ENCODE measurements at regions not wholly inside any gene's neighbourhood (a gene's known extent, or its start where the extent isn't known, plus 50 kb on each side); places are given as distances from the start of the nearest gene placed in this dataset.
"Not testable (repeated sequence)": the region's sequence is repeated elsewhere in the genome, so short reads cannot be mapped to it uniquely, and the experiment has no call there.

DNA sequence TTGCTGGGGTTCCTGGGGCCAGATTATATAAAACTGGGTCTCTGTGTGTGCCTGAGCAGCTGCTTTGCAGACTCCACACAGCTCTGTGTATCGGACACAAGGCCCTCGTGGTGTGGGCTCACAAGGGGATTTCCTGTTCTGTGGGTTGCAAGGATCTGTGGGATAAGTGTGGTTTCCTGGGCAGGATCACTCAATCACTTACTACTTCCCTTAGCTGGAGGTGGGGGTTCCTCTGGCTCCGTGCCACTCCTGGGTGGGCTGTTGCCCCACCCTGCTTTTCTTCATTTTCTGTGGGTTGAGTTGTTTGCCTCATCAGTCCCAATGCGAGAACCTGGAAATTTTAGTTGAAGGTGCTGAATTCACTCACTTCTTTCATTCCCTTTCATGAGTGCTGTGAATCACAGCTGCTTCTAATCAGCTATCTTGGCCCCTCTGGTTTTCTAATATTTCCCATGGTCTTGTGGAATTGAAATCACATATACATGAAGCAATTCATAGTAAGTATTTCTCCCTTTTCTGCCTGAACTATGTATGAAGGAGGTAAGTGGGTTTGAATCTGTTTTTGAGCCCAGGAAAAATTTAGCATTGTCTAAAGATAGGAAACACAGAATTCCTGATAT lies 196.3 kb downstream of the DCDC2C start:
- Histone ChIP-seq H3K27ac (ENCODE audit: low read length) (no peak overlapping the region), H3K9me3 (ENCODE audit: insufficient read depth, low read length) (no peaks in the 10 kb centered on the region), H3K27me3 (ENCODE audit: low read depth, low read length) (no peaks in the 10 kb centered on the region), H2AFZ (ENCODE audit: low read depth, low read length) (no peak overlapping the region), H4K20me1 (ENCODE audit: insufficient read depth, low read length) (no peaks in the 10 kb centered on the region), H3K9ac (ENCODE audit: low read length) (no peak overlapping the region), H3K4me2 (ENCODE audit: low read length) (no peak overlapping the region), H3K4me3 (ENCODE audit: low read length) (no peak overlapping the region), H3K4me1 (ENCODE audit: low read length) (no peaks in the 10 kb centered on the region), H3K79me2 (ENCODE audit: low read length) (no peaks in the 10 kb centered on the region), H3K36me3 (replicated peaks; ENCODE audit: low read depth, low read length) (no peaks in the 10 kb centered on the region)
- no peak for TF ChIP-seq EZH2phosphoT487 (IDR thresholded peaks at IDR 0.05; ENCODE audit: low read depth)

GRCh38 chr2:3902131-3902530 lies 198.8 kb downstream of the DCDC2C start:
- Histone ChIP-seq H3K36me3 (replicated peaks; ENCODE audit: low read depth, low read length) (no peaks in the 10 kb centered on the region), H3K9ac (ENCODE audit: low read length) (no peak overlapping the region), H3K4me2 (ENCODE audit: low read length) (no peak overlapping the region), H3K79me2 (ENCODE audit: low read length) (no peaks in the 10 kb centered on the region), H3K27ac (ENCODE audit: low read length) (no peak overlapping the region), H3K9me3 (ENCODE audit: insufficient read depth, low read length) (no peaks in the 10 kb centered on the region), H4K20me1 (ENCODE audit: insufficient read depth, low read length) (no peaks in the 10 kb centered on the region), H3K4me3 (ENCODE audit: low read length) (no peak overlapping the region), H3K4me1 (ENCODE audit: low read length) (no peaks in the 10 kb centered on the region), H2AFZ (ENCODE audit: low read depth, low read length) (no peak overlapping the region), H3K27me3 (ENCODE audit: low read depth, low read length) (no peaks in the 10 kb centered on the region)
- no peak for TF ChIP-seq EZH2phosphoT487 (IDR thresholded peaks at IDR 0.05; ENCODE audit: low read depth)
- TF ChIP-seq, protein P1, sequence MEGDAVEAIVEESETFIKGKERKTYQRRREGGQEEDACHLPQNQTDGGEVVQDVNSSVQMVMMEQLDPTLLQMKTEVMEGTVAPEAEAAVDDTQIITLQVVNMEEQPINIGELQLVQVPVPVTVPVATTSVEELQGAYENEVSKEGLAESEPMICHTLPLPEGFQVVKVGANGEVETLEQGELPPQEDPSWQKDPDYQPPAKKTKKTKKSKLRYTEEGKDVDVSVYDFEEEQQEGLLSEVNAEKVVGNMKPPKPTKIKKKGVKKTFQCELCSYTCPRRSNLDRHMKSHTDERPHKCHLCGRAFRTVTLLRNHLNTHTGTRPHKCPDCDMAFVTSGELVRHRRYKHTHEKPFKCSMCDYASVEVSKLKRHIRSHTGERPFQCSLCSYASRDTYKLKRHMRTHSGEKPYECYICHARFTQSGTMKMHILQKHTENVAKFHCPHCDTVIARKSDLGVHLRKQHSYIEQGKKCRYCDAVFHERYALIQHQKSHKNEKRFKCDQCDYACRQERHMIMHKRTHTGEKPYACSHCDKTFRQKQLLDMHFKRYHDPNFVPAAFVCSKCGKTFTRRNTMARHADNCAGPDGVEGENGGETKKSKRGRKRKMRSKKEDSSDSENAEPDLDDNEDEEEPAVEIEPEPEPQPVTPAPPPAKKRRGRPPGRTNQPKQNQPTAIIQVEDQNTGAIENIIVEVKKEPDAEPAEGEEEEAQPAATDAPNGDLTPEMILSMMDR (IDR thresholded peaks at IDR 0.05; ENCODE audit: low read depth, low read length), result no peak

DNA sequence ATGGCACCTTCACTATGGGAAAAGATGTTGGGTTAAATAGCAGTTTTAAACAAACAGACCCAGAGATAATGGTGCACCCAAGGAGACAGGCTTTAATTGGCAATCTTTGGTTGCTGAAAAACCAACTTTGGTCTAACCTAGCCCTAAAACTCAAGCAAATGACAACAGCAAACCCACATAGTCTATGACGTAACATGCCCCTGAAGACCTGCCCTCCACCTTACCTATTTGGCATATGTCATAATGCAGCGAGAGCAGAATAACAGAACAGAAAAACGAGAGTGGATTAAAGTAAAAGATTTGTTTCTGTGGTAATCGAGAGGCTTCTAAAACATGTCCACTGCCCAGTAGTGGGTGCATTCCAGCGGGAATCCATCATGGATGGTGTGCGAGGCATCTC lies 200.7 kb downstream of the DCDC2C start:
- Histone ChIP-seq H3K4me2 (ENCODE audit: low read length) (no peak overlapping the region), H4K20me1 (ENCODE audit: insufficient read depth, low read length) (no peaks in the 10 kb centered on the region), H3K4me1 (ENCODE audit: low read length) (no peaks in the 10 kb centered on the region), H3K36me3 (replicated peaks; ENCODE audit: low read depth, low read length) (no peaks in the 10 kb centered on the region), H3K27me3 (ENCODE audit: low read depth, low read length) (no peaks in the 10 kb centered on the region), H3K9me3 (ENCODE audit: insufficient read depth, low read length) (no peaks in the 10 kb centered on the region), H3K27ac (ENCODE audit: low read length) (no peak overlapping the region), H2AFZ (ENCODE audit: low read depth, low read length) (no peak overlapping the region), H3K9ac (ENCODE audit: low read length) (no peak overlapping the region), H3K4me3 (ENCODE audit: low read length) (no peak overlapping the region), H3K79me2 (ENCODE audit: low read length) (no peaks in the 10 kb centered on the region)
- TF ChIP-seq, protein P1 (IDR thresholded peaks at IDR 0.05; ENCODE audit: low read depth, low read length), result no peak
- no peak for TF ChIP-seq EZH2phosphoT487 (IDR thresholded peaks at IDR 0.05; ENCODE audit: low read depth)

DNA sequence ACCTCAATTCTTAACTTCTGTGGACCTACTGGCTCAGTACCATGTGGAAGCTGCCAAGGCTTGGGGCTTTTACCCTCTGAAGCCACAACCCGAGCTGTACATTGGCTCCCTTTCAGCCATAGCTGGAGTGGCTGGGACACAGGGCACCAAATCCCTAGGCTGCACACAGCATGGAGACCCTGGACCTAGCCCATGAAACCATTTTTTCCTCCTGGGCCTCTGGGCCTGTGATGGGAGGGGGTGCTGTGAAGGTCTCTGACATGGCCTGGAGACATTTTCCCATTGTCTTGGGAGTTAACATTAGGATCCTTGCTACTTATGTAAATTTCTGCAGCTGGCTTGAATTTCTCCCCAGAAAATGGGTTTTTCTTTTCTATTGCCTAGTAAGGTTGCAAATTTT lies 205.1 kb downstream of the DCDC2C start:
- not testable (repeated sequence) for H3K36me3 ChIP-seq (replicated peaks; ENCODE audit: low read depth, low read length); H3K9ac ChIP-seq (ENCODE audit: low read length); H3K9me3 ChIP-seq (ENCODE audit: insufficient read depth, low read length); H3K4me3 ChIP-seq (ENCODE audit: low read length); H3K4me1 ChIP-seq (ENCODE audit: low read length); H3K27ac ChIP-seq (ENCODE audit: low read length); H3K79me2 ChIP-seq (ENCODE audit: low read length); H4K20me1 ChIP-seq (ENCODE audit: insufficient read depth, low read length); H2AFZ ChIP-seq (ENCODE audit: low read depth, low read length); H3K27me3 ChIP-seq (ENCODE audit: low read depth, low read length); H3K4me2 ChIP-seq (ENCODE audit: low read length)

GRCh38 chr2:3911882-3912455 lies 208.6 kb downstream of the DCDC2C start:
- H3K4me3 ChIP-seq (ENCODE audit: low read length), result no peak overlapping the region
- H3K9me3 ChIP-seq (ENCODE audit: insufficient read depth, low read length), result no peaks in the 10 kb centered on the region
- TF ChIP-seq, protein P1 (IDR thresholded peaks at IDR 0.05; ENCODE audit: low read depth, low read length), result no peak
- no peak for TF ChIP-seq EZH2phosphoT487 (IDR thresholded peaks at IDR 0.05; ENCODE audit: low read depth)

More at GRCh38 chr2:3911882-3912455, 208.6 kb downstream of the DCDC2C start:
- H3K9ac ChIP-seq (ENCODE audit: low read length), result no peak overlapping the region
- H3K79me2 ChIP-seq (ENCODE audit: low read length), result no peaks in the 10 kb centered on the region
- H2AFZ ChIP-seq (ENCODE audit: low read depth, low read length), result no peak overlapping the region
- H3K27me3 ChIP-seq (ENCODE audit: low read depth, low read length), result no peaks in the 10 kb centered on the region
- no peaks in the 10 kb centered on the region for H3K36me3 ChIP-seq (replicated peaks; ENCODE audit: low read depth, low read length)
- H3K4me2 ChIP-seq (ENCODE audit: low read length), result no peak overlapping the region
- no peaks in the 10 kb centered on the region for H3K4me1 ChIP-seq (ENCODE audit: low read length)
- H3K27ac ChIP-seq (ENCODE audit: low read length), result no peak overlapping the region
- no peaks in the 10 kb centered on the region for H4K20me1 ChIP-seq (ENCODE audit: insufficient read depth, low read length)

Measured in OCI-LY3 (cell line).